ENCODE measurements at regions not wholly inside any gene's neighbourhood (a gene's known extent, or its start where the extent isn't known, plus 50 kb on each side); places are given as distances from the start of the nearest gene placed in this dataset.

- no peak for DNase-seq (ENCODE audit: low spot score)
Measured at GRCh38 chr4:181578911-181579310, 664.3 kb upstream of the TENM3 start.

GRCh38 chr4:181579486-181579885, 663.7 kb upstream of the TENM3 start:
- no peak for DNase-seq (ENCODE audit: low spot score)

DNA sequence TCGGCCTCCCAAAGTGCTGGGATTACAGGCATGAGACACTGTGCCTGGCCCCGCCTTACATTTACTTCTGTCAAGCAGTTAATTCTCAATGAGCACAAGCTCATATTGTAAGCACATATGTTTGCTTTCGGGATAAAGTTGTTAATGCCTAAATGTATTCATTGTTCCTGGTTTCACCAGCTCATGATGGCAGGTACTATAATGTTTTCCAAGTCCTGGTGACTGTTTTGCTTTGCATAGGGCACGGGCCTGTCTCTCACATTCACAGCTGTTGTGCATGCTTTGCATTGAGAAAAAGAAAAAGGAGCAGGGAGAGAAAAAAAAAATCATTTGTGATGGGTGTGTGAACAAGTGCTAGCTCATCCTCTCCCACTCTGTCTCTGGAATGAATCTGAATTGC, 661.2 kb upstream of the TENM3 start:
- no peak for DNase-seq (ENCODE audit: low spot score)

GRCh38 chr4:181582595-181582994, 660.6 kb upstream of the TENM3 start:
- no peak for DNase-seq (ENCODE audit: low spot score)

- DNase-seq (ENCODE audit: low spot score) = no peak
Measured at GRCh38 chr4:181588733-181589302, 654.4 kb upstream of the TENM3 start.

DNA sequence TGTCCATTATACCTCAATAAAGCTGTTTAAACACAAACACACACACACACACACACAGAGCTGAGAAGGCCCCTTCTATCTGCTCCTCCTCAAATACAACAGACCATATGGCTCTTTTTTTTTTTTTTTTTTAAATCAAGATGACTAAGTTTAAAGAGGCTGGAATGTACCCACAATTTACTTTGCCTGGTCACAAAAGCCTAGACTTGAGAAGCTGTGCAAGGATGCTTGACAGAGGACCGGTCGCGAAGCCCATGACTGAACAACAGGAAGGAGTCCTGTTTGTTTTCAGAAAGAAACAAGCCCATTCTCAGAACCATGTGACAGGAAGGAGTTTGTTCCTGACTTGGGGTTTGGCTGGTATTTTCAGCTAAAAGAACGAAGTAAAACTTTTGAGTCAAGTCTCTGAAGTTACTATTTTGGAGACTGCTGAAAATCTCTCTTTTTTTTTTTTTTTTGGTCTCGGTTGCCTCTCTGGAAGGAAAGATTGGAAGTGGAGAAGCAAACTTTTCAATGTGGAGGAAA, 650.9 kb upstream of the TENM3 start:
- no peak for DNase-seq (ENCODE audit: low spot score)

DNA sequence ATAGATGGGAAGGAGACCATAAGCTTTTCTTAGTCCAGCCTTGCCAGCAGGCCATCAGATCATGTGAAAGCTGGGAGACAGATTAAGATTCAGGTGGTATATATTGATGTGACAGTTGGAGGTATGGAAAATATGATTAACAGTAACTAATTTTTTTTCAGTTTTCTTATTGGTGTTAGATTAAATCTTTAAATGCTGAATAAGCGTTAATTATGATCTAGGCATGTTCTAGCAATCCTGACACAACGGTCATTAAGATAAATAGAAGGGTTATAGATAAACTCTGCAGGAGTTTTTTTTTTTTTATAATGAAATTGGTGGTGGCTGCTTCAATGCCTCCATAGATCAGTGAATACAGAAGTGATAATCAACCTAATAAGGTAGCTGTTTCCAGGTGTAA, 649.5 kb upstream of the TENM3 start:
- DNase-seq (ENCODE audit: low spot score) = no peak

DNA sequence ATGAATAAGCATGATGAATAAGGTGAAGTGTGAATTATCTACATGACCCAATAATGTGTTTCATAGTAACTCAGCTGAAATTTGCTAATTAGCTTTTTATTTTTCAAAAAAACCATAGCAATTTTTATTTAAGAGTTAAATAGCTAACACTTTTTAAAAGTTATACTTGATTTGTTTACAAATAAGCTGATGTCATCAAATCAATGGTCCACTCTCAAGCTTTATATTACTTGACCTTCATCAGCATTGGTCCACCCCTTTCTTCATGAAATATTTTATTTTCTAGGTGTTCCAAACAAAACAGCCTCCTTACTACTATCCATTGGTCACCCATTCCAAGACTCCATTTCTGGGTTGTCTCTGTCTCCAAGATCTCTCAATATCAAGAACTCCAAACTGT, 649.0 kb upstream of the TENM3 start:
- no peak for DNase-seq (ENCODE audit: low spot score)

- no peak for DNase-seq (ENCODE audit: low spot score)
Measured at GRCh38 chr4:181595716-181596115, 647.5 kb upstream of the TENM3 start.

- no peak for DNase-seq (ENCODE audit: low spot score)
Measured at GRCh38 chr4:181597766-181598165, 645.4 kb upstream of the TENM3 start.

DNA sequence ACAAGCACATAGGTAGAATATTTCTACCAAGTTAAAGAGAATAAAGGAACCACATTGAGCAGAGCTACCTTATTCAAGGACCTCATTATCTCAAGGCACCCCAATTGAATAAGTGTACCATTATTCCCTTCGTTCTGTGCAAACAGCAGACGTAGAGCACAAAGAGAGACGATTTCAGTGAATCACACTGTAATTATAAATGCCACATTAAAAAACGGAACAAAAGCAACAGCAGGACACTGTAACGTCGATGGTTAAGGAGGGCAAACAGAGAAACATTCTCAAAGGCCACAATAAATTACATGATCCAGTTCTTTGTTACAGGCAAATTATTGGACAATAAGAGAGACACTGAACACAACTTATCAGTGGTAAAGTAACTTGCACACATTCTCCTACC, 644.1 kb upstream of the TENM3 start:
- DNase-seq (ENCODE audit: low spot score) = no peak

- DNase-seq (ENCODE audit: low spot score) = no peak
Measured at GRCh38 chr4:181601103-181601502, 642.1 kb upstream of the TENM3 start.

- no peak for DNase-seq (ENCODE audit: low spot score)
Measured at GRCh38 chr4:181604546-181604945, 638.7 kb upstream of the TENM3 start.

DNA sequence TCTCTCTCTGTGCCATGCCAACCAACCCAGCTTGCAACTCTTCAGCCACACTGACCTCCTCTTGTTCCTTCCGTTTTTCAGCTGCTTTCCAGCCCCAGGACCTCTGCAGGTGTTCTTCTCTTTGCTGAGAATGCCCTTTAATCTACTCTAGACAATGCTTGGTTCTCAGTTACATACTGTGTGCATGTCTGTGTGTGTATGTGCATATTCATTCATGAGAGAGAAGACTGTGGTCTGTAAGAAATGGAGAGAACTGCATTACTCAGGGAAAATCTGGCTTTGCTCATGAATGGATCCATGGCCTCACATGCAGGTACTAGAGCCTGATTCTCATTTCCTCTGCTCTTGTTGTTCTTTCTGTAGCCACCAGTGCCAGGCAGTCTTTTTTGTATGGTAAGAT, 636.9 kb upstream of the TENM3 start:
- no peak for DNase-seq (ENCODE audit: low spot score)

DNA sequence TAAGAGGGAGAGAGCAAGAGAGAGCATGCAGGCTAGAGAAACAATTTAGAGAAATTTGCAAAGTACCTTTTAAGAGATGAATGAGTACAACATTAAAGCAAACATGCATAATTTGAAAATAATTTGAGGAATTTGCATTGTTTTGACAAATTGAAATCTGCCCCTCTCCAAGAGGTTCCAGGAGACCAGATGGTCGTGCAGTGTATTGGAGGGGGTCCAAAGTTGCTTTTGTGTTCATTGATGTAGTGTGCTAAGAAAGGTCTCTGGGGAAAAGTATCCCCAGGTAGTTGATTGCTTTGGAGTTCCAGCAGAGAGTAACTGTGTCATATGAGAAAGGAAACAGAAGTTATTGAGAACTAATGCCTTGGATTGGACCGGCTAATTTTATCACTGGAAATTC, 635.0 kb upstream of the TENM3 start:
- no peak for DNase-seq (ENCODE audit: low spot score)

- no peak for DNase-seq (ENCODE audit: low spot score)
Measured at GRCh38 chr4:181611033-181611711, 632.0 kb upstream of the TENM3 start.

DNA sequence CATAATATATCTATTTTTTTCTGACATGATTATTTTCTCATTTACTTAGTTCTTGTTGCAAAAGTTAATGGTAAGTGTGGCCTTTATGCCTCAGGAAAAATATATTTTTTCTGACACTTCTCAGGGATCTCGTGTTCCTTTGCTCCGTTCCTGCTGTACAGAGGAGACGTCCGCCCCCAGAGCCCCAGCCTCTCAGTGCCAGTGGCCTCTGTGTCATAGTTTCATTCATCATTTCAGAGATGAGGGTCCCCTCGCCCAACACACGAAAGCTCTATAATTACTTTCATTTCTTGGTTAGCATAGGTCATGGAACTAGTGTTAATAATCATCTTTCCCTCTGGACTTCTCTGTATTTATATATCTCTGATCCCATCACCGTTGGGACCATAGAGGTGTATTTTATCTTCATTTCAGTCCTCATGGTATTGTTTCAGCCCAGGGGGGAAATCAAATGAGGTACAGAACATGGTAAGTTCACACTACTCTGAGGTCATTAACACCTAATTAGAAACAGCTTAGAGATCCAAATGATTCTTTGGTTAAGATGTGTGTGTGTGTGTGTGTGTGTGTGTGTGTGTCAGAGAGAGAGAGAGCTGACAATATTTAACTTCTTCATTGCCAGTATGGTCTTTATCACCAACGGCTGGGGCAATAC, 631.1 kb upstream of the TENM3 start:
- DNase-seq (ENCODE audit: low spot score) = no peak

GRCh38 chr4:181613200-181613599, 630.0 kb upstream of the TENM3 start:
- no peak for DNase-seq (ENCODE audit: low spot score)

DNA sequence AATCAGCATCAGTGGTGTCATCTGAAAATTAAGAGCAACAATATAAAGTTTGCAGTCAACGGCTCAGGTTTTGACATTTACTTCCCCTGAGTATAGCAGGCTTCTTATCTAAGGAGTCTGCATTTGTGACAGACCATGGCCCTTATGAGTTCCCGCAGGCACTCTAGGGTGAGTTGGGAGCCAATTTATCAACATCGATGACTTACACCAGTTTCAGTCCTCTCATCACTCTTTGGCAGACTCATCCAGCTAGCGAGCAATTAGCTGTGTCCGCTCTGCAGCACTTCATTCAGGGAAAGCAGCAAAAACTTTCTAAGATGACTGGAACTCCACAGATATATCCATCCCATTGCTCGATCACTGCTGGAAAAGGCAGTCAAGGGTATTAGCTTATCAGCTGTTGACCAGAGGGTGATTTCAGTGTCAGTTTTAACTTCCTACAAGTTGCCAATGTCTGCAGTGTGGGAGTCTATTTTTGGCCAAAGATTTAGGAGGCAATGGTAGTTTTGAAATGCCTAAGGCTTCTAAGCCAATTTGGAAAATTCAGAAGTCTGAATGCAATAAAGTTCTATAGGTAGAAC, 625.1 kb upstream of the TENM3 start:
- no peak for DNase-seq (ENCODE audit: low spot score)

DNA sequence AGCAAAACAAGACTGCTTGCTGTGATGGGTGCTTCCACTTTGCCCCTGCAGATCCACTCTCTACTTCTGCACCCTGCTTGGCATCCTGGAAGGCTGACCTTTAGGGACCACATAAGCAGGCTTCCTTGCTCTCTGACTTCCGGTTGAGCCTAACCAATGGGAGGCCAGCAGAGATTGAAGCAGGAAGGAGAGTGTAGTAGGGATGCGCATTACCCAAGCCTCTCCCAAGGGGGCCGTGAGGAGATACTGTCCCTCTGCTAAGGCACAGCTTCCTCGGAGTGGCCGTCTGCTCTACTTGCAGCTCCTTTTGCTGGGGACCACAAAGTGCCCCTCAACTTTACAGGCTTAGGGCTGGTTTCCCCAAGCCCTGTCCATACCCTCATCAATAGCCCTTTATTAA, 624.3 kb upstream of the TENM3 start:
- no peak for DNase-seq (ENCODE audit: low spot score)

DNA sequence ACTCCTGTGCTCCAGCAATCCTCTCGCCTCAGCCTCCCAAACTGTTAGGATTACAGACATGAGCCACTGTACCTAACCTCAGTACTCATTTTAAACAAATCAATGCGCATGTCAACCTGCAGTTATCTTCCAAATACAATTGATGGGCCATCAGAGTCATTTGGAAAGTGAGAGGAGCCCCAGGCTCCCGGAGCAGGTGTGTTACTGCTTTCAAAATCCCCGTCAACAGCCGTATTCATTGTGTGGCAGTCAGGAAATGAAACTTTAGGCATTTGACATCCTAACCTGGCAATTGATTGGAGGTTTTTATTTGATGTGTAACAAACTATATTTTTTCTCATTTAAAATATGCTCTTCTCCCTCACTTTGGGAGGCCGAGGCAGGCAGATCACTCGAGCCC, 623.6 kb upstream of the TENM3 start:
- no peak for DNase-seq (ENCODE audit: low spot score)

- DNase-seq (ENCODE audit: low spot score) = no peak
Measured at GRCh38 chr4:181637186-181638105, 605.8 kb upstream of the TENM3 start.

Measured in kidney capillary endothelial cell (primary cell).